Type B pancreatic cell (in vitro differentiated cells): ENCODE measurements at regions not wholly inside any gene's neighbourhood (a gene's known extent, or its start where the extent isn't known, plus 50 kb on each side); places are given as distances from the start of the nearest gene placed in this dataset.
"Not testable (repeated sequence)": the region's sequence is repeated elsewhere in the genome, so short reads cannot be mapped to it uniquely, and the experiment has no call there.

ENCODE experiments used
- DNase-seq: peaks from one replicate; pipeline ENCODE4 v3.0.0; 2021; ENCODE audit warnings: mixed read lengths; ENCODE audit not compliant: unreplicated experiment; ENCODE audit errors: extremely low spot score
- H3K27ac Mint-ChIP-seq: 2 replicates; pipeline ENCODE4 v1.8.0; 2021; ENCODE audit warnings: mild to moderate bottlenecking, mixed read lengths
- H3K27me3 Mint-ChIP-seq: 2 replicates; pipeline ENCODE4 v1.8.0; 2021; ENCODE audit warnings: mixed read lengths
- H3K36me3 Mint-ChIP-seq: 2 replicates; pipeline ENCODE4 v1.8.0; 2021; ENCODE audit warnings: mixed read lengths
- H3K4me1 Mint-ChIP-seq: one replicate; pipeline ENCODE4 v1.8.0; 2021; ENCODE audit warnings: mixed read lengths; ENCODE audit not compliant: unreplicated experiment
- H3K4me3 Mint-ChIP-seq: 2 replicates; pipeline ENCODE4 v1.8.0; 2021; ENCODE audit warnings: mild to moderate bottlenecking, mixed read lengths
- H3K9me3 Mint-ChIP-seq: 2 replicates; pipeline ENCODE4 v1.8.0; 2021; ENCODE audit warnings: mixed read lengths
- TF ChIP-seq, protein P1 (sequence below): fragments of 200-600 bp; sonication (generic); conservative IDR thresholded peaks from 2 replicates; pipeline ENCODE4 v1.5.0; 2021; ENCODE audit warnings: antibody characterized with exemption, mild to moderate bottlenecking

DNA sequence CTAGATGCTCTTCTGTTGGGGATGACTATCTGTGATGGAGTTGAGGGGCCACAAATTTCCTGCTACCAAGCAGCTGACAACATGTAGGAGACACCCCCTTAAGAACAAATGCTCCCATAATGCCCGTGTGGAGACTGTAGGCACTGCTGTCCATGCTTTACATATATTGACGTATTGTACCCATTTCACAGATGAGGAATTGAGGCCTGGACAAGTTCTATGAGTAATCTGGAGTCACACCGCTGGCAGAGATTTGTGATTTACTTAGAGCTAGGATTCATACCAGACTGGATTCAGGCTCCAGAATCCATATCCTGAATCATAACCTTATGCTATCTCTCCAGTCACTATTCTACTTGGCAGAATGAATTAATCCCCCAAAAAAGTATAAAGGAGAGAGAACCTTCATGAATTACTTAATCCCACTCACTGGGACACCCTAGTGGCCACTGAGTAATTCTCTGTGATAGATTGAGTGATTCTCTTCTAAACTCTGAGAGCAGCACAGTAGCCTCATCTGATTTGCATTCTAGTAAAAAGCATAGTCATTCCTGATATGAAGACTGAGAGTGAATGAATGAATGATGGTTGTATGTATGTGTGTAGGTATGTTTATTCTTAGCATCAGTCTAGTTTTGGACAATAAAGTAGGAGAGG, 460.7 kb upstream of the MEIS1 start:
- no peaks in the 10 kb centered on the region for H3K27me3 Mint-ChIP-seq
- peaks cover 5% of the 10 kb centered on the region for H3K9me3 Mint-ChIP-seq
- H3K36me3 Mint-ChIP-seq: no peaks in the 10 kb centered on the region
- TF ChIP-seq, protein P1, sequence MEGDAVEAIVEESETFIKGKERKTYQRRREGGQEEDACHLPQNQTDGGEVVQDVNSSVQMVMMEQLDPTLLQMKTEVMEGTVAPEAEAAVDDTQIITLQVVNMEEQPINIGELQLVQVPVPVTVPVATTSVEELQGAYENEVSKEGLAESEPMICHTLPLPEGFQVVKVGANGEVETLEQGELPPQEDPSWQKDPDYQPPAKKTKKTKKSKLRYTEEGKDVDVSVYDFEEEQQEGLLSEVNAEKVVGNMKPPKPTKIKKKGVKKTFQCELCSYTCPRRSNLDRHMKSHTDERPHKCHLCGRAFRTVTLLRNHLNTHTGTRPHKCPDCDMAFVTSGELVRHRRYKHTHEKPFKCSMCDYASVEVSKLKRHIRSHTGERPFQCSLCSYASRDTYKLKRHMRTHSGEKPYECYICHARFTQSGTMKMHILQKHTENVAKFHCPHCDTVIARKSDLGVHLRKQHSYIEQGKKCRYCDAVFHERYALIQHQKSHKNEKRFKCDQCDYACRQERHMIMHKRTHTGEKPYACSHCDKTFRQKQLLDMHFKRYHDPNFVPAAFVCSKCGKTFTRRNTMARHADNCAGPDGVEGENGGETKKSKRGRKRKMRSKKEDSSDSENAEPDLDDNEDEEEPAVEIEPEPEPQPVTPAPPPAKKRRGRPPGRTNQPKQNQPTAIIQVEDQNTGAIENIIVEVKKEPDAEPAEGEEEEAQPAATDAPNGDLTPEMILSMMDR: peak; percentile 53
- DNase-seq: no peak
- no peaks in the 10 kb centered on the region for H3K4me1 Mint-ChIP-seq
- no peak overlapping the region for H3K27ac Mint-ChIP-seq
- no peak overlapping the region for H3K4me3 Mint-ChIP-seq

DNA sequence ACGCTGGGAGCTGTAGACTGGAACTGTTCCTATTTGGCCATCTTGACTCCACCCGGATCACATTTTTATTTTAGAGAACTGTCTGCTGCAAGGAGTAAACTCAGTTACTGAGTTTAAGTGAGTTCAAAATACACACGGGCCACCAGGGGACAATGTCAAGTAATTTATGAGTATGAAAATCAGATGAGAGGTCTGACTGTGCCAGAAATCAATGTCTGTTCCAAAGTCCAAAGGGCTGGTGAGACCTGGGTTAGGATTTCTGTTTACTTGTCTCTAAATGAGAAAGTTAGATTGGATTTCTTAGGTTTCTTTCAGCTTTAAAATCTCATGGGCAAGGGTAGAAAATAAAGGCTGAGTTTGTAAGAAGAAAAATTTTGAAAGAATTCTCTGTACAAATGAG, 465.8 kb upstream of the MEIS1 start:
- Mint-ChIP-seq H3K4me3 (no peak overlapping the region), H3K36me3 (no peaks in the 10 kb centered on the region), H3K4me1 (no peaks in the 10 kb centered on the region), H3K27me3 (no peaks in the 10 kb centered on the region), H3K9me3 (peaks cover 5% of the 10 kb centered on the region), H3K27ac (no peak overlapping the region)
- TF ChIP-seq, protein P1: no peak
- DNase-seq: no peak

DNA sequence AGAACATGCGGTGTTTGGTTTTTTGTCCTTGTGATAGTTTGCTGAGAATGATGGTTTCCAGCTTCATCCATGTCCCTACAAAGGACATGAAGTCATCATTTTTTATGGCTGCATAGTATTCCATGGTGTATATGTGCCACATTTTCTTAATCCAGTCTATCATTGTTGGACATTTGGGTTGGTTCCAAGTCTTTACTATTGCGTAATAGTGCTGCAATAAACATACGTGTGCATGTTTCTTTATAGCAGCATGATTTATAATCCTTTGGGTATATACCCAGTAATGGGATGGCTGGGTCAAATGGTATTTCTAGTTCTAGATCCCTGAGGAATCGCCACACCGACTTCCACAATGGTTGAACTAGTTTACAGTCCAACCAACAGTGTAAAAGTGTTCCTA, 471.6 kb upstream of the MEIS1 start:
- H3K9me3 Mint-ChIP-seq, H3K36me3 Mint-ChIP-seq, DNase-seq, H3K4me3 Mint-ChIP-seq, H3K27me3 Mint-ChIP-seq, H3K27ac Mint-ChIP-seq, H3K4me1 Mint-ChIP-seq: not testable (repeated sequence)

DNA sequence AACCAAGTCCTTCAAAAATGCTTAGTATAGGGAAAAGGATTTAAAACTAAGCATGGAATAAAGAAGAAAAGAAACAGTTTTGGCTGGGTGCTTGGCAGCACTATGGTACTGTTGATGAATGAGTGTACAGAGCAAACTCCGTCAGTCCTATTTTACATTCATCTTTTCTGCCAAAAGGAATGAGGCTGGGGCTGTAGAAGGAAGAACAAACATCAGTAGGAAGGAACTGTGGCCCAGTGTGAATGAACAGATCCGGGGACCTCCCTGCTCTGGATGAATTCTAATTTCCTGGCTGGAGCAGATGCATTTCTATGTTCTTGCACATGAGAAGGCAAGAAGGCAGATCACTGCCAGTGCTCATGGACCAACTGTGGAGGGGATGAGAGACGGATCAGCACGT, 474.0 kb upstream of the MEIS1 start:
- no peaks in the 10 kb centered on the region for H3K27me3 Mint-ChIP-seq
- DNase-seq: no peak
- H3K9me3 Mint-ChIP-seq: peaks cover 15% of the 10 kb centered on the region
- H3K4me3 Mint-ChIP-seq: no peak overlapping the region
- no peak overlapping the region for H3K27ac Mint-ChIP-seq
- TF ChIP-seq, protein P1: no peak
- H3K4me1 Mint-ChIP-seq: peaks cover 6% of the 10 kb centered on the region
- no peaks in the 10 kb centered on the region for H3K36me3 Mint-ChIP-seq

DNA sequence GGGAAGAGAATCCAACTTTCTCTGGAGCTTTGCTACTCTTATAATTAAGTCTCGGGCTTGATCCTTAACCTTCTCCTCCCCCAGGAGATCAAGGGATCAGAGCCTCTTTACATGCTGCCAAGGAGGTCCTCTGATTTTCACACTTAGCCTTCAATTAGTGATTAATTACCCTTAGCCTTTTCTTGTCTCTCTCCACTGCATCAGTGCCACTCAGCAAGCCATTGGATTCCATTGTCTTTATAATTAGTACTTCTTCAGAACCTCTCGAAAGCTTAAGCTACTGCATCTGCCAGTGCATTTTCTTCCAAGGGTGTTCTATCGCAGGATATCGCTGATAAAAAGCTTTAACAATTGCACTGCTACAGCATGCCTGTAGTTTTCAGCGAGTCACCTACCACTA, 477.0 kb upstream of the MEIS1 start:
- peaks cover 6% of the 10 kb centered on the region for H3K4me1 Mint-ChIP-seq
- no peak overlapping the region for H3K4me3 Mint-ChIP-seq
- H3K36me3 Mint-ChIP-seq: peaks cover 3% of the 10 kb centered on the region
- DNase-seq: no peak
- TF ChIP-seq, protein P1: no peak
- H3K9me3 Mint-ChIP-seq: peaks cover 15% of the 10 kb centered on the region
- H3K27ac Mint-ChIP-seq: no peak overlapping the region
- no peaks in the 10 kb centered on the region for H3K27me3 Mint-ChIP-seq

DNA sequence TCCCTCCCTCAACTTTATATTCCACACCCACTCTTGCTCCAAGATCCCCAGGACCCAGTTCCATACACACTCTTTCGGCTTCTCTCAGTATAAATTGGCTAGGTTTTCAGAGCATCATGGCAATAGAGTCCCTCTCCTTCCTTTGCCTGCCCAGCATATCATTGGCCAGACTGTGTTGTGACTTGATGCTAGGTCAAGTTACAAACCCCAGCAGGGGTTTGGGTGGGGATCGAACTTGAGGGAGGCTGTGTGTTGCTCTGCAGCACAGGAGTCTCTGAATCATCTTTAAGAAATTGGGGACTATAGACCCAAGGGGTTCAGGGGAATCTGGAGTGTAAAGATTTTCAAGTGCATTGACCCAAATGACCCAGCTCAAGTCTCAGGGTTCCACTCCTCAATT, 477.5 kb upstream of the MEIS1 start:
- no peaks in the 10 kb centered on the region for H3K27me3 Mint-ChIP-seq
- H3K4me3 Mint-ChIP-seq: no peak overlapping the region
- H3K36me3 Mint-ChIP-seq: peaks cover 3% of the 10 kb centered on the region
- TF ChIP-seq, protein P1: no peak
- peaks cover 6% of the 10 kb centered on the region for H3K4me1 Mint-ChIP-seq
- H3K27ac Mint-ChIP-seq: no peak overlapping the region
- H3K9me3 Mint-ChIP-seq: peaks cover 11% of the 10 kb centered on the region
- no peak for DNase-seq
